Suprapubic skin (tissue), 4 donors: ENCODE measurements at regions not wholly inside any gene's neighbourhood (a gene's known extent, or its start where the extent isn't known, plus 50 kb on each side); places are given as distances from the start of the nearest gene placed in this dataset.

ENCODE experiments used
- DNase-seq, 2 donors: peaks; one replicate each; pipeline ENCODE4 v3.0.0-alpha.2; 2019; ENCODE audit warnings: low spot score in 2 of 2
- H3K27ac ChIP-seq: fragments of 200-600 bp; sonication (generic); one replicate; pipeline ENCODE4 v1.5.1; 2019
- H3K27me3 ChIP-seq: fragments of 200-600 bp; sonication (generic); one replicate; pipeline ENCODE4 v1.5.1; 2019
- H3K36me3 ChIP-seq: fragments of 200-600 bp; sonication (generic); one replicate; pipeline ENCODE4 v1.5.1; 2019
- H3K4me1 ChIP-seq: fragments of 200-600 bp; sonication (generic); one replicate; pipeline ENCODE4 v1.5.1; 2019
- H3K4me3 ChIP-seq: fragments of 200-600 bp; sonication (generic); one replicate; pipeline ENCODE4 v1.5.1; 2019; ENCODE audit warnings: mild to moderate bottlenecking
- H3K9me3 ChIP-seq: fragments of 200-600 bp; sonication (generic); one replicate; pipeline ENCODE4 v1.5.1; 2019
- CTCF ChIP-seq, 2 donors: fragments of 200-600 bp in 1 of 2; fragments of 450-650 bp in 1 of 2; sonication (generic) in 1 of 2; IDR thresholded peaks; one replicate each; pipeline ENCODE4 v1.5.1; 2016 to 2019; ENCODE audit warnings: antibody characterized with exemption in 2 of 2, mild to moderate bottlenecking in 1 of 2, moderate library complexity in 1 of 2
- EP300 ChIP-seq: sonication (generic); formaldehyde crosslinking; IDR thresholded peaks from one replicate; pipeline ENCODE4 v1.6.1; 2017; ENCODE audit warnings: antibody characterized with exemption
- POLR2A ChIP-seq, 2 donors: fragments of 450-650 bp; IDR thresholded peaks; one replicate each; pipeline ENCODE4 v1.6.1; 2017; ENCODE audit warnings: antibody characterized with exemption in 2 of 2, mild to moderate bottlenecking in 2 of 2, moderate library complexity in 2 of 2
- POLR2AphosphoS5 ChIP-seq, 3 donors: sonication (generic); formaldehyde crosslinking; IDR thresholded peaks; one replicate each; pipeline ENCODE4 v1.6.1; 2017; ENCODE audit warnings: antibody characterized with exemption in 3 of 3
- WGBS: methylation state at CpG from one replicate; pipeline ENCODE4 v1.1.5; 2018; 5-methylcytosine and 5-hydroxymethylcytosine counted together

GRCh38 chrX:20433388-20433775 lies 166.7 kb upstream of the RPS6KA3 start:
- Histone ChIP-seq H3K27me3 (no peaks in the 10 kb centered on the region), H3K27ac (no peak overlapping the region), H3K4me1 (no peaks in the 10 kb centered on the region), H3K9me3 (no peaks in the 10 kb centered on the region), H3K36me3 (no peaks in the 10 kb centered on the region), H3K4me3 (no peak overlapping the region)
- WGBS, result 100% methylated on average over 1 of the region's 1 CpG
- no peak for DNase-seq
- no peak for TF ChIP-seq POLR2A (IDR thresholded peaks at IDR 0.05)
- TF ChIP-seq EP300, result no peak
- no peak for TF ChIP-seq POLR2AphosphoS5 (IDR thresholded peaks at IDR 0.05)
- TF ChIP-seq CTCF (IDR thresholded peaks at IDR 0.05), result no peak

- DNase-seq, result no peak
- Histone ChIP-seq H3K4me3 (no peak overlapping the region), H3K9me3 (no peaks in the 10 kb centered on the region), H3K27me3 (no peaks in the 10 kb centered on the region), H3K36me3 (no peaks in the 10 kb centered on the region), H3K4me1 (no peaks in the 10 kb centered on the region), H3K27ac (no peak overlapping the region)
- 73% methylated on average over 2 of the region's 2 CpGs for WGBS
- TF ChIP-seq EP300 (no peak), POLR2A (IDR thresholded peaks at IDR 0.05) (no peak), CTCF (IDR thresholded peaks at IDR 0.05) (no peak), POLR2AphosphoS5 (IDR thresholded peaks at IDR 0.05) (no peak)
These were observed 166.2 kb upstream of the RPS6KA3 start for GRCh38 chrX:20432746-20433387.

GRCh38 chrX:20432048-20432447 lies 165.3 kb upstream of the RPS6KA3 start:
- Histone ChIP-seq H3K27ac (no peak overlapping the region), H3K36me3 (no peaks in the 10 kb centered on the region), H3K9me3 (no peaks in the 10 kb centered on the region), H3K27me3 (no peaks in the 10 kb centered on the region), H3K4me3 (no peak overlapping the region), H3K4me1 (no peaks in the 10 kb centered on the region)
- DNase-seq, result no peak
- TF ChIP-seq POLR2AphosphoS5 (IDR thresholded peaks at IDR 0.05) (no peak), EP300 (no peak), POLR2A (IDR thresholded peaks at IDR 0.05) (no peak), CTCF (IDR thresholded peaks at IDR 0.05) (no peak)
- WGBS, result 51% methylated on average over 3 of the region's 3 CpGs

- TF ChIP-seq POLR2AphosphoS5 (IDR thresholded peaks at IDR 0.05) (no peak), CTCF (IDR thresholded peaks at IDR 0.05) (no peak), POLR2A (IDR thresholded peaks at IDR 0.05) (no peak), EP300 (no peak)
- 38% methylated on average over 1 of the region's 1 CpG for WGBS
- no peaks in the 10 kb centered on the region for H3K9me3 ChIP-seq
- no peak for DNase-seq
- H3K4me1 ChIP-seq, result no peaks in the 10 kb centered on the region
- no peak overlapping the region for H3K27ac ChIP-seq
- no peak overlapping the region for H3K4me3 ChIP-seq
- no peaks in the 10 kb centered on the region for H3K27me3 ChIP-seq
- H3K36me3 ChIP-seq, result no peaks in the 10 kb centered on the region
These were observed 164.8 kb upstream of the RPS6KA3 start for GRCh38 chrX:20431486-20431885.

- Histone ChIP-seq H3K27me3 (no peaks in the 10 kb centered on the region), H3K4me1 (no peaks in the 10 kb centered on the region), H3K9me3 (no peaks in the 10 kb centered on the region), H3K27ac (no peak overlapping the region), H3K4me3 (no peak overlapping the region), H3K36me3 (no peaks in the 10 kb centered on the region)
- no peak for DNase-seq
- TF ChIP-seq CTCF (IDR thresholded peaks at IDR 0.05) (no peak), EP300 (no peak), POLR2AphosphoS5 (IDR thresholded peaks at IDR 0.05) (no peak), POLR2A (IDR thresholded peaks at IDR 0.05) (no peak)
- WGBS, result 60% methylated on average over 3 of the region's 3 CpGs
These were observed 160.6 kb upstream of the RPS6KA3 start for GRCh38 chrX:20427173-20427770.
